ENCODE measurements at regions not wholly inside any gene's neighbourhood (a gene's known extent, or its start where the extent isn't known, plus 50 kb on each side); places are given as distances from the start of the nearest gene placed in this dataset.

- no peak overlapping the region for H2AFZ ChIP-seq (ENCODE audit: low read length)
- no peak overlapping the region for H3K4me3 Mint-ChIP-seq
- H2BK20ac ChIP-seq (ENCODE audit: low read depth, low read length, poor library complexity, severe bottlenecking) = no peak overlapping the region
- no peak overlapping the region for H3K56ac ChIP-seq (ENCODE audit: insufficient read length, low read depth, low read length)
- no peak overlapping the region for H4K5ac ChIP-seq (ENCODE audit: insufficient read length, low read depth, low read length)
- no peaks in the 10 kb centered on the region for H3K9me3 ChIP-seq (ENCODE audit: control insufficient read depth, low read depth, low read length)
- no peak overlapping the region for H3K9ac ChIP-seq (ENCODE audit: extremely low read depth, insufficient read length, low read length)
- no peak for DNase-seq
- H2BK12ac ChIP-seq (ENCODE audit: insufficient read length, low read depth, low read length) = no peak overlapping the region
- H2AK5ac ChIP-seq (ENCODE audit: insufficient read length, low read length) = no peak overlapping the region
- peaks cover 6% of the 10 kb centered on the region for H3K27me3 Mint-ChIP-seq (ENCODE audit: low read depth)
- H3K18ac ChIP-seq (ENCODE audit: insufficient read length, low read depth, low read length) = no peak overlapping the region
- TF ChIP-seq CTCF (conservative IDR thresholded peaks at IDR 0.05) = no peak
- H3K23ac ChIP-seq (ENCODE audit: insufficient read length, low read depth, low read length) = no peak overlapping the region
- peaks cover 12 to 14% of the 10 kb centered on the region in 2 experiments for H3K4me1 Mint-ChIP-seq
- no peaks in the 10 kb centered on the region for H3K23me2 ChIP-seq (ENCODE audit: insufficient read length, low read depth, low read length, poor library complexity, severe bottlenecking)
- peaks cover 0 to 2% of the 10 kb centered on the region in 2 experiments; a peak in 2 of 5 replicates for H3K9me3 Mint-ChIP-seq
- H3K27ac ChIP-seq (ENCODE audit: insufficient read length, low read depth, low read length) = no peak overlapping the region
- H2BK15ac ChIP-seq (ENCODE audit: low read depth, low read length) = no peak overlapping the region
- no peak overlapping the region for H2BK5ac ChIP-seq (ENCODE audit: insufficient read length, low read length)
- H3K79me2 ChIP-seq (ENCODE audit: insufficient read depth, low read length) = peaks cover 2% of the 10 kb centered on the region; the same call in 1 of the 2 replicates
- H4K91ac ChIP-seq (ENCODE audit: insufficient read length, low read depth, low read length) = no peak overlapping the region
- H3K4ac ChIP-seq (ENCODE audit: low read depth, low read length) = no peak overlapping the region
- WGBS (ENCODE audit: extremely low coverage, insufficient read length, low lambda C conversion rate) = no CpG with 5 or more reads among the region's 6 CpGs
- H2BK120ac ChIP-seq (ENCODE audit: low read depth, low read length, poor library complexity, severe bottlenecking) = no peak overlapping the region
- H3T11ph ChIP-seq (ENCODE audit: low read length) = no peak overlapping the region
- H3K4me1 ChIP-seq (ENCODE audit: insufficient read depth, low read length) = no peaks in the 10 kb centered on the region
- H3K36me3 Mint-ChIP-seq (ENCODE audit: insufficient read depth in 1 of 3, low read depth in 3 of 3) = no peaks in the 10 kb centered on the region
- H3K4me2 ChIP-seq (ENCODE audit: insufficient read depth, insufficient read length, low read length) = no peak overlapping the region
- no peak overlapping the region for H3K27ac Mint-ChIP-seq
- H4K20me1 ChIP-seq (ENCODE audit: control insufficient read depth, insufficient read depth, insufficient read length) = no peaks in the 10 kb centered on the region
- H4K8ac ChIP-seq (replicated peaks; ENCODE audit: insufficient read length, low read depth, low read length) = no peak overlapping the region
- no peaks in the 10 kb centered on the region for H3K79me1 ChIP-seq (ENCODE audit: insufficient read depth, low read depth, low read length, poor library complexity, severe bottlenecking)
- no peak overlapping the region for H3K14ac ChIP-seq (ENCODE audit: insufficient read depth, low read length)
- no peaks in the 10 kb centered on the region for H3K27me3 ChIP-seq (ENCODE audit: insufficient read depth, low read length)
These were observed 163.6 kb downstream of the FAM43A start for GRCh38 chr3:194849166-194849875.
